ENCODE measurements at regions not wholly inside any gene's neighbourhood (a gene's known extent, or its start where the extent isn't known, plus 50 kb on each side); places are given as distances from the start of the nearest gene placed in this dataset.

- no peak for TF ChIP-seq CTCF (IDR thresholded peaks at IDR 0.05)
- no peak for TF ChIP-seq POLR2A (IDR thresholded peaks at IDR 0.05)
These were observed 175.7 kb upstream of the COL11A1 start for GRCh38 chr1:103283841-103284669.
